SK-N-SH (cell line): ENCODE measurements at regions not wholly inside any gene's neighbourhood (a gene's known extent, or its start where the extent isn't known, plus 50 kb on each side); places are given as distances from the start of the nearest gene placed in this dataset.

Experiments used
- CTCF ChIA-PET: fragments of 300-600, 350-600 bp; formaldehyde crosslinking; extraction: SDS; loops from one replicate; lab custom pipeline; 2021; lab: Yijun Ruan, JAX
- POLR2A ChIA-PET: fragments of 350-600 bp; sonication (Branson Sonifier 250); formaldehyde crosslinking; extraction: SDS; loops from one replicate; lab custom pipeline; 2020; ENCODE audit warnings: antibody characterized with exemption, inconsistent platforms; lab: Yijun Ruan, JAX
- DNase-seq: peaks from one replicate; pipeline ENCODE4 v3.0.0; 2012
- H2AFZ ChIP-seq: fragments of 200-600 bp; sonication (generic); 2 replicates; pipeline ENCODE4 v1.8.1; 2016; ENCODE audit warnings: antibody characterized with exemption, mild to moderate bottlenecking, low read depth
- H3F3A ChIP-seq: fragments of 200-600 bp; sonication (generic); replicated peaks from 2 replicates; pipeline ENCODE3; 2016; ENCODE audit warnings: antibody characterized with exemption, mild to moderate bottlenecking; ENCODE audit not compliant: insufficient read depth
- H3K27ac ChIP-seq, 2 experiments: fragments of 200-500 bp in 1 of 2; fragments of 200-600 bp in 1 of 2; sonication (Bioruptor generic) in 1 of 2; sonication (generic), shearing (Covaris generic) in 1 of 2; 2 replicates each; pipeline versions ENCODE4 v1.5.1 to v1.6.1; 2014 to 2016; ENCODE audit warnings: low read depth in 2 of 2, inconsistent platforms in 1 of 2, low read length in 1 of 2, mild to moderate bottlenecking in 1 of 2, mixed read lengths in 1 of 2
- H3K27me3 ChIP-seq: fragments of 200-600 bp; sonication (generic), shearing (Covaris generic); 2 replicates; pipeline ENCODE4 v1.6.1; 2016; ENCODE audit warnings: mixed run types; ENCODE audit not compliant: insufficient read depth
- H3K36me3 ChIP-seq, 2 experiments: fragments of 200-500 bp in 1 of 2; fragments of 200-600 bp in 1 of 2; sonication (Bioruptor generic) in 1 of 2; sonication (generic) in 1 of 2; replicated peaks in 1 of 2; 2 replicates each; pipeline versions ENCODE3 to v1.5.1; 2014 to 2016; ENCODE audit warnings: low read length in 1 of 2, mild to moderate bottlenecking in 1 of 2; ENCODE audit not compliant: insufficient read depth in 2 of 2, control insufficient read depth in 1 of 2
- H3K4me1 ChIP-seq, 2 experiments: fragments of 200-500 bp in 1 of 2; fragments of 200-600 bp in 1 of 2; sonication (Bioruptor generic) in 1 of 2; sonication (generic), shearing (Covaris generic) in 1 of 2; 2 replicates each; pipeline versions ENCODE4 v1.5.1 to v1.6.1; 2014 to 2016; ENCODE audit warnings: low read depth in 1 of 2, low read length in 1 of 2, mixed run types in 1 of 2; ENCODE audit not compliant: insufficient read depth in 2 of 2, control insufficient read depth in 1 of 2
- H3K4me2 ChIP-seq: fragments of 200-600 bp; sonication (generic), shearing (Covaris generic); 2 replicates; pipeline ENCODE4 v1.6.1; 2017; ENCODE audit warnings: mixed run types
- H3K4me3 ChIP-seq, 2 experiments: fragments of 200-500 bp in 1 of 2; fragments of 200-600 bp in 1 of 2; sonication (Bioruptor generic) in 1 of 2; sonication (generic), shearing (Covaris generic) in 1 of 2; 2 replicates each; pipeline versions ENCODE4 v1.5.1 to v1.8.1; 2014 to 2016; ENCODE audit warnings: low read depth in 2 of 2, inconsistent platforms in 1 of 2, low read length in 1 of 2, mild to moderate bottlenecking in 1 of 2, mixed read lengths in 1 of 2, moderate library complexity in 1 of 2
- H3K79me2 ChIP-seq: fragments of 200-600 bp; sonication (generic); 2 replicates; pipeline ENCODE4 v1.8.1; 2017; ENCODE audit warnings: mild to moderate bottlenecking; ENCODE audit not compliant: insufficient read depth
- H3K9ac ChIP-seq: fragments of 200-600 bp; sonication (generic); 2 replicates; pipeline ENCODE4 v1.6.1; 2017; ENCODE audit warnings: mixed run types
- H3K9me2 ChIP-seq: fragments of 200-600 bp; sonication (generic); 2 replicates; pipeline ENCODE4 v1.6.1; 2017; ENCODE audit warnings: mixed run types
- H3K9me3 ChIP-seq: fragments of 200-600 bp; sonication (generic); 2 replicates; pipeline ENCODE4 v1.6.1; 2017; ENCODE audit warnings: mixed run types, mild to moderate bottlenecking, moderate library complexity
- H4K20me1 ChIP-seq: fragments of 200-600 bp; sonication (generic); 2 replicates; pipeline ENCODE4 v1.6.1; 2017; ENCODE audit warnings: mild to moderate bottlenecking, mixed run types; ENCODE audit not compliant: insufficient read depth
- EP300 ChIP-seq, 2 experiments: IDR thresholded peaks; 2 replicates each; pipeline versions ENCODE4 v1.4.0 to v1.6.1; 2012; ENCODE audit warnings: borderline replicate concordance in 1 of 2, low read depth in 1 of 2, low read length in 1 of 2
- FOSL2 ChIP-seq: IDR thresholded peaks from 2 replicates; pipeline ENCODE4 v1.4.0; 2012; ENCODE audit warnings: low read depth, mild to moderate bottlenecking, moderate library complexity, borderline replicate concordance
- FOXM1 ChIP-seq: IDR thresholded peaks from 2 replicates; pipeline ENCODE4 v1.4.0; 2012; ENCODE audit warnings: low read depth, mild to moderate bottlenecking
- GATA2 ChIP-seq: sonication (generic); formaldehyde crosslinking; IDR thresholded peaks from 2 replicates; pipeline ENCODE4 v1.5.0; 2020; ENCODE audit warnings: mild to moderate bottlenecking, missing genetic modification reagents
- JUND ChIP-seq: IDR thresholded peaks from 2 replicates; pipeline ENCODE4 v1.4.0; 2012
- MEF2A ChIP-seq: IDR thresholded peaks from 2 replicates; pipeline ENCODE4 v1.4.0; 2012; ENCODE audit warnings: low read depth, borderline replicate concordance
- NFIC ChIP-seq: IDR thresholded peaks from 2 replicates; pipeline ENCODE4 v1.4.0; 2012; ENCODE audit warnings: borderline replicate concordance
- PBX3 ChIP-seq: IDR thresholded peaks from 2 replicates; pipeline ENCODE4; 2012
- POLR2AphosphoS5 ChIP-seq: IDR thresholded peaks from 2 replicates; pipeline ENCODE4 v1.6.1; 2012; ENCODE audit warnings: low read depth, low read length
- RAD21 ChIP-seq: IDR thresholded peaks from 2 replicates; pipeline ENCODE4 v1.6.1; 2012; ENCODE audit warnings: mild to moderate bottlenecking, low read length
- RCOR1 ChIP-seq: fragments of 150-350 bp; IDR thresholded peaks from 2 replicates; pipeline ENCODE4 v1.6.1; 2017; ENCODE audit warnings: antibody characterized with exemption, low read length
- RFX5 ChIP-seq: IDR thresholded peaks from 2 replicates; pipeline ENCODE4 v1.6.1; 2012; ENCODE audit warnings: mild to moderate bottlenecking, improper control_type of control experiment, low read length
- SIN3A ChIP-seq: IDR thresholded peaks from 2 replicates; pipeline ENCODE4 v1.6.1; 2012; ENCODE audit warnings: low read depth, mild to moderate bottlenecking, low read length, moderate library complexity, borderline replicate concordance
- SMC3 ChIP-seq: IDR thresholded peaks from 2 replicates; pipeline ENCODE4 v1.6.1; 2012; ENCODE audit warnings: low read depth, low read length, improper control_type of control experiment
- YY1 ChIP-seq: IDR thresholded peaks from 2 replicates; pipeline ENCODE4 v1.4.0; 2012; ENCODE audit warnings: low read depth, mild to moderate bottlenecking
- WGBS: methylation state at CpG from one replicate; pipeline ENCODE4 v1.1.6; 2017; ENCODE audit warnings: low lambda C conversion rate; 5-methylcytosine and 5-hydroxymethylcytosine counted together
- TF ChIP-seq, protein P1 (sequence below): IDR thresholded peaks from 2 replicates; pipeline ENCODE4 v1.4.0; 2012; ENCODE audit warnings: low read depth, borderline replicate concordance
- TF ChIP-seq, protein P2 (sequence below): IDR thresholded peaks from 2 replicates; pipeline ENCODE4 v1.4.0; 2012; ENCODE audit warnings: low read depth
- TF ChIP-seq, protein P3 (sequence below): fragments of 150-350 bp; IDR thresholded peaks from 2 replicates; pipeline ENCODE4 v1.6.1; 2016; ENCODE audit warnings: mild to moderate bottlenecking, low read depth, low read length

DNA sequence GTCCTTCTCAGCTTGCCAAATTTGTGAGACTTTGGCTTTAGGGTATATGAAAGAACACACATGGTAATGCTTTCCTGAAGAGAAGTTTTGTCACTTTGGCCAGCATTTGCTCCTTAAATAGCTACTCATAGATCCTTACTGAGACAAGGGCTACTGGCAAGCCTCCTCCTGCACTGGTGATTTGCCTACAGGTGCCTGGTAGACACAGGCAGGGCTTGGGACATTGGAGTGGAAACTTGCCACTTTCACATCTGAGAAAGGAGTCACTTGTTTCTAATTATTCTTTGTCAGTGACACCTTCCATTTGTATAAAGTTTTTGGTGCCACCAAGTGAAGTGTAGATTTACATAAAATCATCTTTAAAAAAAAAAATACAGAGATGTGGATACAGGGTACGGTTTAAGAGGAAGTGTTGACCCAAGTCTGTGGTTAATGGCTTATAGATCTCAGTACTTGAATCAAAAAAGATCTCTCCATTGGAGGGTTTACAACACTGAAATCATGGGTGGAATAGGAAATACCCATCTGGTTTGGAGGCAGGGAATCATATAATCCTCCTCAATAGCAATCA lies 132.8 kb upstream of the GADL1 start:
- TF ChIP-seq EP300 (IDR thresholded peaks at IDR 0.05; ENCODE audit: borderline replicate concordance in 1 of 2, low read depth in 1 of 2, low read length in 1 of 2) (no peak), GATA2 (CRISPR knock-in tag) (no peak), RCOR1 (no peak), MEF2A (no peak), RAD21 (no peak), SIN3A (no peak), FOXM1 (no peak), YY1 (no peak), JUND (no peak), FOSL2 (no peak), PBX3 (no peak), RFX5 (no peak), NFIC (no peak), SMC3 (no peak), POLR2AphosphoS5 (no peak)
- TF ChIP-seq, protein P1, sequence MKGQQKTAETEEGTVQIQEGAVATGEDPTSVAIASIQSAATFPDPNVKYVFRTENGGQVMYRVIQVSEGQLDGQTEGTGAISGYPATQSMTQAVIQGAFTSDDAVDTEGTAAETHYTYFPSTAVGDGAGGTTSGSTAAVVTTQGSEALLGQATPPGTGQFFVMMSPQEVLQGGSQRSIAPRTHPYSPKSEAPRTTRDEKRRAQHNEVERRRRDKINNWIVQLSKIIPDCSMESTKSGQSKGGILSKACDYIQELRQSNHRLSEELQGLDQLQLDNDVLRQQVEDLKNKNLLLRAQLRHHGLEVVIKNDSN = no peak
- TF ChIP-seq, protein P2, sequence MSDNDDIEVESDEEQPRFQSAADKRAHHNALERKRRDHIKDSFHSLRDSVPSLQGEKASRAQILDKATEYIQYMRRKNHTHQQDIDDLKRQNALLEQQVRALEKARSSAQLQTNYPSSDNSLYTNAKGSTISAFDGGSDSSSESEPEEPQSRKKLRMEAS = no peak
- TF ChIP-seq, protein P3, sequence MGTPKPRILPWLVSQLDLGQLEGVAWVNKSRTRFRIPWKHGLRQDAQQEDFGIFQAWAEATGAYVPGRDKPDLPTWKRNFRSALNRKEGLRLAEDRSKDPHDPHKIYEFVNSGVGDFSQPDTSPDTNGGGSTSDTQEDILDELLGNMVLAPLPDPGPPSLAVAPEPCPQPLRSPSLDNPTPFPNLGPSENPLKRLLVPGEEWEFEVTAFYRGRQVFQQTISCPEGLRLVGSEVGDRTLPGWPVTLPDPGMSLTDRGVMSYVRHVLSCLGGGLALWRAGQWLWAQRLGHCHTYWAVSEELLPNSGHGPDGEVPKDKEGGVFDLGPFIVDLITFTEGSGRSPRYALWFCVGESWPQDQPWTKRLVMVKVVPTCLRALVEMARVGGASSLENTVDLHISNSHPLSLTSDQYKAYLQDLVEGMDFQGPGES = no peak
- H3K4me1 ChIP-seq = no peaks in the 10 kb centered on the region
- POLR2A ChIA-PET = no interaction called here

More for the DNA sequence above, 132.8 kb upstream of the GADL1 start:
- Histone ChIP-seq H3K27me3 (no peaks in the 10 kb centered on the region), H4K20me1 (no peaks in the 10 kb centered on the region), H3F3A (no peaks in the 10 kb centered on the region), H3K4me2 (no peak overlapping the region), H3K36me3 (no peaks in the 10 kb centered on the region), H3K79me2 (no peaks in the 10 kb centered on the region), H3K9ac (no peak overlapping the region), H3K4me3 (no peak overlapping the region), H2AFZ (no peak overlapping the region), H3K9me3 (peaks cover 7% of the 10 kb centered on the region; the same call in 1 of the 2 replicates), H3K9me2 (no peaks in the 10 kb centered on the region), H3K27ac (no peak overlapping the region)
- 43% methylated on average over 1 of the region's 1 CpG for WGBS
- CTCF ChIA-PET = no interaction called here
- DNase-seq = no peak
